HEK293 (cell line): ENCODE measurements at regions not wholly inside any gene's neighbourhood (a gene's known extent, or its start where the extent isn't known, plus 50 kb on each side); places are given as distances from the start of the nearest gene placed in this dataset.

Experiments
- CTCF ChIA-PET: fragments of 350-600 bp; formaldehyde crosslinking; extraction: SDS; loops from one replicate; lab custom pipeline; 2021; ENCODE audit warnings: antibody characterized with exemption; lab: Yijun Ruan, JAX
- POLR2A ChIA-PET: fragments of 300-600 bp; formaldehyde crosslinking; extraction: SDS; loops from one replicate; lab custom pipeline; 2020; ENCODE audit warnings: antibody characterized with exemption, inconsistent platforms; lab: Yijun Ruan, JAX
- H3K27ac ChIP-seq: fragments of 200-500 bp; sonication (Bioruptor generic); 2 replicates; pipeline ENCODE4 v1.5.1; 2014; ENCODE audit warnings: low read depth, low read length, control low read depth, inconsistent platforms; ENCODE audit errors: extremely low read depth
- H3K36me3 ChIP-seq, 2 experiments: fragments of 200-500 bp in 1 of 2; sonication (Bioruptor generic) in 1 of 2; 1 replicate in 1 of 2; 2 replicates in 1 of 2; pipeline ENCODE4 v1.5.1; 2014 to 2017; ENCODE audit warnings: inconsistent platforms in 2 of 2, low read length in 2 of 2; ENCODE audit not compliant: control insufficient read depth in 2 of 2, insufficient read depth in 1 of 2
- H3K4me1 ChIP-seq: fragments of 200-500 bp; sonication (Bioruptor generic); 2 replicates; pipeline ENCODE4 v1.5.1; 2014; ENCODE audit warnings: mild to moderate bottlenecking, low read length, inconsistent platforms; ENCODE audit not compliant: control insufficient read depth, insufficient read depth
- H3K4me3 ChIP-seq: 2 replicates; pipeline ENCODE4 v1.5.1; 2011; ENCODE audit warnings: low read depth, mild to moderate bottlenecking, control low read depth, low read length, moderate library complexity
- H3K9me3 ChIP-seq: fragments of 200-500 bp; sonication (Bioruptor generic); 2 replicates; pipeline ENCODE4 v1.5.1; 2014; ENCODE audit warnings: low read depth, low read length, inconsistent platforms; ENCODE audit not compliant: control insufficient read depth, insufficient read depth
- KLF1 ChIP-seq: fragments of 450-650 bp; formaldehyde crosslinking; IDR thresholded peaks from 2 replicates; pipeline ENCODE4 v1.5.1; 2016; ENCODE audit warnings: missing biosample characterization, missing genetic modification characterization
- KLF9 ChIP-seq: fragments of 450-650 bp; formaldehyde crosslinking; IDR thresholded peaks from 2 replicates; pipeline ENCODE4 v1.5.1; 2016; ENCODE audit warnings: missing biosample characterization, missing genetic modification characterization, low read depth
- PBX3 ChIP-seq: sonication (generic); formaldehyde crosslinking; IDR thresholded peaks from 2 replicates; pipeline ENCODE4 v1.8.1; 2022; ENCODE audit warnings: mild to moderate bottlenecking, moderate library complexity, missing genetic modification reagents
- PRDM10 ChIP-seq: fragments of 450-650 bp; formaldehyde crosslinking; IDR thresholded peaks from 2 replicates; pipeline ENCODE4 v1.5.1; 2016; ENCODE audit warnings: missing biosample characterization, missing genetic modification characterization
- TRIM28 ChIP-seq: IDR thresholded peaks from 2 replicates; pipeline ENCODE4 v1.6.1; 2011; ENCODE audit warnings: low read length, control low read depth, borderline replicate concordance
- ZBTB20 ChIP-seq: fragments of 450-650 bp; formaldehyde crosslinking; IDR thresholded peaks from 2 replicates; pipeline ENCODE4 v1.5.1; 2016; ENCODE audit warnings: missing biosample characterization, missing genetic modification characterization
- ZBTB49 ChIP-seq: fragments of 450-650 bp; formaldehyde crosslinking; IDR thresholded peaks from 2 replicates; pipeline ENCODE4 v1.5.1; 2016; ENCODE audit warnings: missing biosample characterization, missing genetic modification characterization, low read depth
- ZNF138 ChIP-seq: fragments of 450-650 bp; formaldehyde crosslinking; IDR thresholded peaks from 2 replicates; pipeline ENCODE4 v1.5.1; 2016; ENCODE audit warnings: missing biosample characterization, missing genetic modification characterization, borderline replicate concordance
- ZNF416 ChIP-seq: fragments of 450-650 bp; formaldehyde crosslinking; IDR thresholded peaks from 2 replicates; pipeline ENCODE4 v1.5.1; 2016; ENCODE audit warnings: missing biosample characterization, missing genetic modification characterization
- ZNF488 ChIP-seq: fragments of 450-650 bp; formaldehyde crosslinking; IDR thresholded peaks from 2 replicates; pipeline ENCODE4 v1.5.1; 2016; ENCODE audit warnings: missing biosample characterization, missing genetic modification characterization
- ZNF513 ChIP-seq: fragments of 450-650 bp; IDR thresholded peaks from 2 replicates; pipeline ENCODE4 v1.5.1; 2018; ENCODE audit warnings: missing biosample characterization, missing genetic modification characterization
- ZNF518A ChIP-seq: fragments of 450-650 bp; formaldehyde crosslinking; conservative IDR thresholded peaks from 2 replicates; pipeline ENCODE4 v1.5.1; 2016; ENCODE audit warnings: low read depth, missing biosample characterization, missing genetic modification characterization
- ZNF560 ChIP-seq: fragments of 450-650 bp; formaldehyde crosslinking; IDR thresholded peaks from 2 replicates; pipeline ENCODE4 v1.5.1; 2017; ENCODE audit warnings: missing biosample characterization, missing genetic modification characterization, borderline replicate concordance
- ZNF677 ChIP-seq: fragments of 450-650 bp; IDR thresholded peaks from 2 replicates; pipeline ENCODE4 v1.5.0; 2018; ENCODE audit warnings: missing biosample characterization, mild to moderate bottlenecking, missing genetic modification characterization, moderate library complexity
- ZNF792 ChIP-seq: fragments of 450-650 bp; formaldehyde crosslinking; IDR thresholded peaks from 2 replicates; pipeline ENCODE4 v1.5.1; 2016; ENCODE audit warnings: missing biosample characterization, missing genetic modification characterization

GRCh38 chr1:217184854-217185253 is 446.0 kb downstream of the GPATCH2 start:
- no peaks in the 10 kb centered on the region for H3K4me1 ChIP-seq
- H3K4me3 ChIP-seq: no peak overlapping the region
- H3K9me3 ChIP-seq: no peaks in the 10 kb centered on the region
- ChIA-PET CTCF (no interaction called here), POLR2A (no interaction called here)
- H3K36me3 ChIP-seq: no peaks in the 10 kb centered on the region
- H3K27ac ChIP-seq: no peak overlapping the region
- no peak for TF ChIP-seq KLF1 (tag by site-specific recombination)
- TF ChIP-seq ZBTB49 (tag by site-specific recombination): no peak
- no peak for TF ChIP-seq ZNF518A (tag by site-specific recombination)
- TF ChIP-seq PRDM10 (tag by site-specific recombination): no peak
- no peak for TF ChIP-seq PBX3 (CRISPR knock-in tag)
- TF ChIP-seq KLF9 (tag by site-specific recombination): no peak
- TF ChIP-seq ZNF138 (tag by site-specific recombination): no peak
- no peak for TF ChIP-seq ZNF513
- TF ChIP-seq ZNF792 (tag by site-specific recombination): no peak
- no peak for TF ChIP-seq ZNF416 (tag by site-specific recombination)
- TF ChIP-seq TRIM28: no peak
- TF ChIP-seq ZNF488 (tag by site-specific recombination): no peak
- no peak for TF ChIP-seq ZNF560 (tag by site-specific recombination)
- no peak for TF ChIP-seq ZBTB20
- TF ChIP-seq ZNF677 (tag by site-specific recombination): no peak
